ENCODE measurements at regions not wholly inside any gene's neighbourhood (a gene's known extent, or its start where the extent isn't known, plus 50 kb on each side); places are given as distances from the start of the nearest gene placed in this dataset.
A peak's percentile ranks its signal among the peaks of the same experiment; 100 is the strongest.

GRCh38 chr4:147090486-147090885 is 144.8 kb upstream of the TTC29 start:
- no peak overlapping the region for H3K4me3 ChIP-seq (ENCODE audit: control insufficient read depth, low read depth, low read length)
- no peak for TF ChIP-seq CTCF (IDR thresholded peaks at IDR 0.05; ENCODE audit: control insufficient read depth, insufficient read depth, low read depth, low read length, missing control alignments)
- no peak for DNase-seq (ENCODE audit: low read depth)

- no peak for TF ChIP-seq CTCF (IDR thresholded peaks at IDR 0.05; ENCODE audit: control insufficient read depth, insufficient read depth, low read depth, low read length, missing control alignments)
- H3K4me3 ChIP-seq (ENCODE audit: control insufficient read depth, low read depth, low read length), result no peak overlapping the region
- DNase-seq (ENCODE audit: low read depth), result no peak
Measured at GRCh38 chr4:147093206-147093605, 147.5 kb upstream of the TTC29 start.

- peak; percentile 32 for TF ChIP-seq CTCF (IDR thresholded peaks at IDR 0.05; ENCODE audit: control insufficient read depth, insufficient read depth, low read depth, low read length, missing control alignments)
- no peak for DNase-seq (ENCODE audit: low read depth)
- no peak overlapping the region for H3K4me3 ChIP-seq (ENCODE audit: control insufficient read depth, low read depth, low read length)
Measured at GRCh38 chr4:147094238-147094637, 148.6 kb upstream of the TTC29 start.

- no peak overlapping the region for H3K4me3 ChIP-seq (ENCODE audit: control insufficient read depth, low read depth, low read length)
- TF ChIP-seq CTCF (IDR thresholded peaks at IDR 0.05; ENCODE audit: control insufficient read depth, insufficient read depth, low read depth, low read length, missing control alignments), result peak; percentile 41
- DNase-seq (ENCODE audit: low read depth), result peak; percentile 51
Measured at GRCh38 chr4:147096667-147097604, 151.3 kb upstream of the TTC29 start.

- no peak for TF ChIP-seq CTCF (IDR thresholded peaks at IDR 0.05; ENCODE audit: control insufficient read depth, insufficient read depth, low read depth, low read length, missing control alignments)
- no peak for DNase-seq (ENCODE audit: low read depth)
- no peak overlapping the region for H3K4me3 ChIP-seq (ENCODE audit: control insufficient read depth, low read depth, low read length)
Measured at GRCh38 chr4:147101678-147102077, 156.0 kb upstream of the TTC29 start.

- no peak overlapping the region for H3K4me3 ChIP-seq (ENCODE audit: control insufficient read depth, low read depth, low read length)
- no peak for DNase-seq (ENCODE audit: low read depth)
- no peak for TF ChIP-seq CTCF (IDR thresholded peaks at IDR 0.05; ENCODE audit: control insufficient read depth, insufficient read depth, low read depth, low read length, missing control alignments)
Measured at GRCh38 chr4:147102596-147102995, 156.9 kb upstream of the TTC29 start.

Data from AG09309 (cell line).